ENCODE measurements at regions not wholly inside any gene's neighbourhood (a gene's known extent, or its start where the extent isn't known, plus 50 kb on each side); places are given as distances from the start of the nearest gene placed in this dataset.
"Not testable (repeated sequence)": the region's sequence is repeated elsewhere in the genome, so short reads cannot be mapped to it uniquely, and the experiment has no call there.

DNA sequence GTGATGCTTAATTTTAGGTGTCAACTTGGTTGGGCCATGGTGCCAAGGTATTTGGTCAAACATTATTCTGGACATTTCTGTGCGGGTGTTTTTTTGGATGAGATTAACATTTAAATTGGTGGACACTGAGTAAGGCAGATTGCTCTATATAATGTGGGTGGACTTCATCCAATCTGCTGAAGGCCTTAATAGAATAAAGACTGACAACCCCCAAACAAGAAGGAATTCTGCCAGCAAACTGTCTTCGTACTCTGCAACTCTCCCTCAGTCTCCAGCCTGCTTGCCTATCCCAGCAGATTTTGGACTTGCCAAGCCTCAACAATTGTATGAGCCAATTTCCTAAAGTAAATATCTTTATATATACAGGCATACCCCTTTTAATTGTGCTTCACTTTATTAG, 850.1 kb downstream of the TBC1D32 start:
- TF ChIP-seq CTCF (IDR thresholded peaks at IDR 0.05; ENCODE audit: control insufficient read depth, extremely low read depth, insufficient read depth): no peak
- DNase-seq (ENCODE audit: low read depth): no peak
- no peak overlapping the region for H3K4me3 ChIP-seq (ENCODE audit: low read depth, low read length)

DNA sequence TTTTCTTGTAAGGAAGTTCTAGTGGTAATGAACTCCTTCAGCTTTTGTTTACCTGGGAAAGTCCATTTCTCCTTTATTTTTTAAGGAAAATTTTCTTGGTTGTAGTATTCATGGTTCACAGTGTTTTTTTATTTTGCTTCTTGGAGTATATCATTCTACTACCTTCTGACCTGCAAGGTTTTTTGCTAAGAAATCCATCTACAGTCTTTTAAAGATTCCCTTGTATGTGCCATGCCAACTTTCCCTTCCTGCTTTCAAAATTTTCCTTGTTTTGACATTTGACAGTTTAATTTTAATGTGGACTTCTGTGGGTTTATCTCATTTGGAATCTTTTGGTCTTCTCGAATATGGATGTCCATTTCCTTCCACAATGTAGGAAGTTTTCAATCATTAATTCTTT, 855.6 kb downstream of the TBC1D32 start:
- no peak for DNase-seq (ENCODE audit: low read depth)
- TF ChIP-seq CTCF (IDR thresholded peaks at IDR 0.05; ENCODE audit: control insufficient read depth, extremely low read depth, insufficient read depth): no peak
- H3K4me3 ChIP-seq (ENCODE audit: low read depth, low read length): no peak overlapping the region

DNA sequence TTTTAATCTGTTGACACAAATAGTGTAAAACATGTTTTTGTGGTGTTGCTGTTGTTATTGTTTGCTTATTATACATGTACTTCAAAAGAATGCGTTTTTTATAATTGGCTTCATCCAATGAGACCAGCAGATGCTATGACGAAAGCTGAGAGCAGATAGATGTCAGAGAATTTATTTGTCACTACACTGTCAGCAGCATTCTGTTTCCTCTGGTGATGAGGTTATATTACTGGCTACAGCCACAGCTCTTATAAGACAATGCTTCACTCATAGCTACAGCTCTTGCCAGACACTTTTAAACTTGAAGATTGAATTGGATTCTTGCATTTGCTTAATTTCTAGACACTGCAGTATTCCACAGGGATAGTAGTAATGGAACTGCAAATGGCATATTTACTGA, 860.5 kb downstream of the TBC1D32 start:
- no peak overlapping the region for H3K4me3 ChIP-seq (ENCODE audit: low read depth, low read length)
- TF ChIP-seq CTCF (IDR thresholded peaks at IDR 0.05; ENCODE audit: control insufficient read depth, extremely low read depth, insufficient read depth): no peak
- DNase-seq (ENCODE audit: low read depth): no peak

DNA sequence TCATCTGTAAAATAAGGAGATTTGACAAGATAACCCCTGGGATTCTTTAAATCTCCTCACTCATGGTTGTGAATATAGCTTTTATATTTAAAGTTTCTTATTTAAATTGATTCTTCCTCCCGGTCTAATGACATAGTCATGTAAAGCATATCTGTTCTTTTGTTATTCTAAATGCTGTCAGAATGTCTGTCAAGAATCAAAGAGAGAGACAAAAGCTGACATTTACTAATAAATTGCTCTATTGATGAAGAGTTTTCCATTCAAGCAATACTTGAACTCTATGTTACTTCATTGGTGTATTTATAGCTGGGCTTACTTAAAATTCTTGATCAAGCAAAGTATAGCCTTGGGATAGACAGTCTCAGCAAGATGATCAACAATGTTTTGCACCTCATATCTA, 865.8 kb downstream of the TBC1D32 start:
- no peak overlapping the region for H3K4me3 ChIP-seq (ENCODE audit: low read depth, low read length)
- TF ChIP-seq CTCF (IDR thresholded peaks at IDR 0.05; ENCODE audit: control insufficient read depth, extremely low read depth, insufficient read depth): no peak
- DNase-seq (ENCODE audit: low read depth): no peak

GRCh38 chr6:120451508-120451907, 882.8 kb downstream of the TBC1D32 start:
- DNase-seq (ENCODE audit: low read depth): no peak
- H3K4me3 ChIP-seq (ENCODE audit: low read depth, low read length): no peak overlapping the region
- TF ChIP-seq CTCF (IDR thresholded peaks at IDR 0.05; ENCODE audit: control insufficient read depth, extremely low read depth, insufficient read depth): no peak

DNA sequence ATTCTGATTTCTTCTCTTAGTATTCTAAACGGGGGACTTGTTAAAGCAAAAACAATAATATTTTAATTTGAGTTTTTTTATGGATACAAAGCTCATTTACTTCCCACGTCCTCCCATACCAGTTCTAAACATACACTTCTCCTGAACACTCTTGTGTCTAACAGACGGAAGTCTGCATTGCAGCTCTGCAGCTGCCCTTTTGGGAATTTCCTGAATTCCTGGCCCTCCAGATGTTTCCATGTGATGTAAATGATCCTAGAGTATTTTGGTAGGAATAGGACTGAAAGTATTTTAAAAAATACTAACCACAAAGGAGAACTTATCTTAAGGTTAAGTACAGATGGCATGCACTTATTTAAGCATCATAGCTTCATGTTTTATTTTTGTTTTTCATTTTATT, 886.7 kb downstream of the TBC1D32 start:
- no peak for TF ChIP-seq CTCF (IDR thresholded peaks at IDR 0.05; ENCODE audit: control insufficient read depth, extremely low read depth, insufficient read depth)
- no peak for DNase-seq (ENCODE audit: low read depth)
- H3K4me3 ChIP-seq (ENCODE audit: low read depth, low read length): no peak overlapping the region

DNA sequence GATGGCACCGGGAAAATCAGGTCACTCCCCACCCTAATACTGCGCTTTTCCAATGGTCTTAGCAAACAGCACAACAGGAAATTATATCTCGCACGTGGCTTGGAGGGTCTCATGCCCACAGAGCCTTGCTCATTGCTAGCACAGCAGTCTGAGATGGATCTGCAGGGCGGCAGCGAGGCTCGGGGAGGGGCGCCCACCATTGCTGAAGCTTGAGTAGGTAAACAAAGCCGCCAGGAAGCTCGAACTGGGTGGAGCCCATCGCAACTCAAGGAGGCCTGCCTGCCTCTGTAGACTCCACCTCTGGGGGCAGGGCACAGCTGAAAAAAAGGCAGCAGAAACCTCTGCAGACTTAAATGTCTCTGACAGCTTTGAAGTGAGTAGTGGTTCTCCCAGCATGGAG, 901.4 kb downstream of the TBC1D32 start:
- not testable (repeated sequence) for DNase-seq (ENCODE audit: low read depth)

GRCh38 chr6:120431841-120432240, 902.4 kb downstream of the TBC1D32 start:
- H3K4me3 ChIP-seq (ENCODE audit: low read depth, low read length): no peak overlapping the region
- no peak for DNase-seq (ENCODE audit: low read depth)
- no peak for TF ChIP-seq CTCF (IDR thresholded peaks at IDR 0.05; ENCODE audit: control insufficient read depth, extremely low read depth, insufficient read depth)

More for the DNA sequence above, 901.4 kb downstream of the TBC1D32 start:
- H3K4me3 ChIP-seq (ENCODE audit: low read depth, low read length): not testable (repeated sequence)

Data from LNCaP clone FGC (cell line).